ENCODE measurements at regions not wholly inside any gene's neighbourhood (a gene's known extent, or its start where the extent isn't known, plus 50 kb on each side); places are given as distances from the start of the nearest gene placed in this dataset.

- no peak for DNase-seq (ENCODE audit: low read depth, low spot score)
Observed at GRCh38 chr12:4052691-4053090, 179.5 kb upstream of the PARP11 start.

- DNase-seq (ENCODE audit: low read depth, low spot score) = no peak
Observed at GRCh38 chr12:4051596-4051995, 178.4 kb upstream of the PARP11 start.

DNA sequence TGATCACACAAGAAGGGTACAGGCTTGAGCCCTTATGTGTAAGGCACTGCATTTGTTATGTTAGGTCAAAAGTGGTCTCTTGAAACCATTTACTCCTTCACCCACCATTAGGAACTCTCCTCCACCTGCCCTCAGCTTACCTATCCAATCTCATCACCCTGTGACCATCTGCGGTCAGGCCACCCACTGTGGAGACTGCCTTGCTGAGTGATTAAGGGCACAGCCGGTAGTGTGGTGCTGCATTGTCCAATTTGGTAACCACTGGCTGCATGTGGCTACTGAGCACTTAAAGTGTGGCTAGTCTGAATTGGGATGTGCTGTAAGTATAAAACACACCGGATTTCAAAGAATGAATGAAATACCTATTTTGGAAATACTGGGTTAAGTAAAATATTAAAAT lies 177.1 kb upstream of the PARP11 start:
- no peak for DNase-seq (ENCODE audit: low read depth, low spot score)

DNA sequence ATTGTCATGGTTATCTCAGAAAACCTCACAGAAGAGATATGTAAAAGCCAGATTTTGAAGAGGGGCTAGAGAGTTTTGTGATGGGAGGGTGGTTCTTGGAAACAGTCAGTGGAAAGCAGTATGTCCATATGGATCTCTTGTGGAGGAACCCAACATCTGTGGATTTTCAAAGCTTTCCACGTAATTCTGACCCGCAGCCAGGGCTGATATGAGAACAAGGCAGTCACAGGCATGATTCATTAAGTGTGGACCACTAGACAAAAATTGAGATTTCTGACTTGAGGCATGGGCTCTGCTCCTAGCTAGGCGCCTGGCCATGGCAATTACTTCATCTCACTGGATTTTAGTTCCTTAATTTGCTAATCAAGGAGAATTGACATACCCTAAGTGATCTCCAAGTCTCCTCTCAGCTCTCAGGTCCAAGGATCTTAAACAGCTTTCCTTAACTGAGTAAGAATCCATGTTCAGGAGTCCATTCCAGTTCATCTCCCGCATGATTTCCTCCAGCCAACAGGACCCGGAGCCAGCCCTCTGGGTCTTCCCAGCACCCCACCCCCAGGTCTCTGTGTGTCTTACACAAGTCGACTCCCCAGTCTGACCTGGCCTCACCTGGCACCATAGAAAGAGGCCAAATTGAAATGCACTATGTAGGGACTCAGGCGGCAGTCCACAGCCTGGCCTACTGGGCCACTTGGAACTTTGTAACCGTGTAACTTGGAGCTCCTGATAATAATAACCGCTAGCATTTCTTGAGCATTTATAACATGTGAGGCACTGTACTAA lies 176.3 kb upstream of the PARP11 start:
- DNase-seq (ENCODE audit: low read depth, low spot score) = no peak

DNA sequence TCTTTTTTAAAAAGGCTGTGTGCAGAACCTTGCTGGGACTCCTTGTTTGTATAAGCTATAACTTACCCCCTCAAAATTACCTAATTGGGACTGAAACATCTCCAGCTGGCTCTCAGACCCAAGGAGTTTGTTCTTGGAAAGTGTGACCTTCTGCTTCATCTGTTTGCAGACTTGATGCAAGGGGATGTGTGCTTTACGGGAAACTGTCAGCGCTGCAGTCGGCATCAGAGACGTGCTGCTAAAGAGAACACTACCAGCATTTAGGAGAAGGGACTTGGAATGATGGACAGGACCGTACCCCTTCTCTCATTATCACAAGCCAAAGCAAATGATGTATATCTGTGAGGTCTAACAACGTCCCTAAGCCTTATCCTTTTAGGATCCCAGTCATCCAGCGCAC lies 174.2 kb upstream of the PARP11 start:
- no peak for DNase-seq (ENCODE audit: low read depth, low spot score)

- DNase-seq (ENCODE audit: low read depth, low spot score) = no peak
Observed at GRCh38 chr12:4046495-4046840, 173.3 kb upstream of the PARP11 start.

- no peak for DNase-seq (ENCODE audit: low read depth, low spot score)
Observed at GRCh38 chr12:4045786-4046494, 172.7 kb upstream of the PARP11 start.

- DNase-seq (ENCODE audit: low read depth, low spot score) = no peak
Observed at GRCh38 chr12:4044736-4045730, 171.8 kb upstream of the PARP11 start.

DNA sequence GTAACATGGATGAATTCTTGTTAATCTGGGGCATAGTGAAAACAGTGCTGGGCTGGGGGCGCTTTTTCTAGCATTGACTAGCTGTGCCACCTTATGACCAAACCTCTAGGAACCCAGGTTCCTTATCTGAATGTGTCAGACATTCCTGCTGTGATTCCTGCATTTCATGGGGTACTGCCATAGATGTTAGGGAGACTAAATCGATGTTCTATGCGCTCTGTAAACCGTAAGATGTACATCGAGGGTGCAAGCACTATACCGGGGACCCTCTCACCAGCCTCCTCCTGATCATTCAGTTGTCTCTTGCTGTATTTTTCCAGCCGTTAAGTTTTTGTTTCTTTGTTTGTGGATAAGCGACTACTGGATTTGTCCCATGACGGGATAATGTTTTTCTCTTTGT lies 170.9 kb upstream of the PARP11 start:
- DNase-seq (ENCODE audit: low read depth, low spot score) = no peak

DNA sequence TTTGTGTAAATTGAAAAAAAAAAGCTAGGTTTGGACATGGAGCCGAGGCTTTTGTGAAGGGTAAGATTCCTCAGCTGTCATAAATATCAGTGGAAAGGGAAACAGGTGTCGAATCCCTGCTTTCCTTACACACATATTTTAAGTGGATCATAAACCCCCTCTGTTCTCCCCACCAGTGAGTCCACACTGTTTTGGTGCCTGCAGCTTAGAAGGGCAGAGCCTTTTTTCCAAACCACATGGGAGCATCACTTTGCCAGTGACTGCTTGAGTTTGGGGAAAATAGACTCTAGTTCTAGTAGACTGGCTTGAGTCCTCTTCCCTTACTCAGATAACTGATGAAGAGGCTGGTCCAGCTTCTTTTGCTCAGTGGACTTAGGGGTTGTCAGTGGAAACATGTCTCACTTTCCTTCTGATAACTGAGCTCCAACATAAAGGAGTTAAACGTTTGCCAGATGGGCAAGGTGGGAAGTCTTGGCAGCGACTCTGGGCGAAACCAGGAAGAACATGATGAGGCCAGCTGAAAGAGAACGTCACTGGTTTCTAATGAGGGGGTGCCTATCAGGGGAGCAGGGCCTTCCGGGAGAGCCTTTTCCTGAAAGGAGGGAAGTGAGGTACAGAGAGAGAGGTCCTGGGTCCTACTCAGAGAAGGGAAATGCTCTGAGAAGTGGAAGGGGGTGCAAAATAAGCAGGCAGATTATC lies 168.1 kb upstream of the PARP11 start:
- DNase-seq (ENCODE audit: low read depth, low spot score) = no peak

GRCh38 chr12:4039931-4040330 lies 166.7 kb upstream of the PARP11 start:
- no peak for DNase-seq (ENCODE audit: low read depth, low spot score)

GRCh38 chr12:4037747-4038312 lies 164.6 kb upstream of the PARP11 start:
- no peak for DNase-seq (ENCODE audit: low read depth, low spot score)

- no peak for DNase-seq (ENCODE audit: low read depth, low spot score)
Observed at GRCh38 chr12:4036671-4037271, 163.6 kb upstream of the PARP11 start.

GRCh38 chr12:4034921-4035320 lies 161.7 kb upstream of the PARP11 start:
- DNase-seq (ENCODE audit: low read depth, low spot score) = no peak

- no peak for DNase-seq (ENCODE audit: low read depth, low spot score)
Observed at GRCh38 chr12:4032924-4033615, 159.9 kb upstream of the PARP11 start.

GRCh38 chr12:4031703-4032291 lies 158.6 kb upstream of the PARP11 start:
- no peak for DNase-seq (ENCODE audit: low read depth, low spot score)

DNA sequence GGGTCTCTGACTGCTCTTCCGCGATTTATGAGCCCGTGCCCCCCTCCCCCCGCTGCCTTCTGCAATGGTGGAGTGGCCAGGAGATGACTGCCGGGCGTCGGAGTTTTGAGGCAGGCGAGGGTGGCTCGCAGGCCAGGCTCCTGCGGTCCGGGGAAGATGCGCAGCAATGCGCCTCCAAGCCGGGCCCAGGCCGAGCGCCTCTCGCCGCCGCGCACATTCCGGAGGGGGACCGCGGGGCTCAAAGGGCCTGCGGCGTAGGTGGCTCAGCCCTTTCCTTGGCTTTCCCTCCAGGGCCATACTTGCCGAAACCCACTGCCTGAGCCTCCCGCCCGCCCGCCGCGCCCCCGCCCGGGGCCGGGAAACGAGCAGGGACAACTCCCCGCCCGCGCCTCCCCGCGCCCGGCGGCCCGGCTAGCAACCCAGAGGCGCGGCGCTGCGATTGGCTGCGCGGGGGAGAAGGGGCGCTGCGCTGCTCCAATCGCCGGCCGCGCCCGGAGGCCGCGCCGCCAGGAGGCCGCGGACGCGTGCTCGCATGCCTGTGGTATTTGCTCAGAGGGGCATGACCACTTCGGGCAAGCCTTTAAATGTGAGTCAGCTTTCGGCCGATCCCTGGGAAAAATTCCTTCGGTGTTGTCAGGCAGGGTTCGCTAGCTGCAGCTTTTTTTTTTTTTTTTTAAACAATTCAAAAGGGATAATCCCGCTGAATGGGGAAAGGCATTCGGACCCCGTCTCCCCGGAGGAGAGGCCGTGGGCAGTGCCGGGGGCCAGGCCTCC lies 157.9 kb upstream of the PARP11 start:
- DNase-seq (ENCODE audit: low read depth, low spot score) = peak; percentile 86

GRCh38 chr12:4027412-4027811 lies 154.2 kb upstream of the PARP11 start:
- no peak for DNase-seq (ENCODE audit: low read depth, low spot score)

DNA sequence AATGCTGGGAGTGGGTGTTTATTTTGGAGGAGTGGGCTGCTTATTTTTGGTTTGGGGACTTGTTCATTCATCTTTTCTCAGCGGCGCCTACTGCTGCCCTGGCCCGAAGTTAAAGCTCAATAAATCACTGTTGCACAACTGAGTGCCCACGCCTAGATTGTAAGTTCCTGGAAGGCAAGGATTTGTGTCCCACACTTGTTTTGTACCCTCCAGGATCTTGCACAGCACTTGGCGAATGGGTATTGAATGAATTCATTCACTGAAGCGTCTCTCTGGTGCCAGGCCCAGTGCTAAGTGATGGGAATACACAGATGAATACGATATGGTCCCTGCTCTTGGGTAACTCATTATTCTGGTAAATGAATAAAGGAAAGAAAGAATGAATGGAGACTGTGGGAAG lies 153.3 kb upstream of the PARP11 start:
- no peak for DNase-seq (ENCODE audit: low read depth, low spot score)
